ENCODE measurements at regions not wholly inside any gene's neighbourhood (a gene's known extent, or its start where the extent isn't known, plus 50 kb on each side); places are given as distances from the start of the nearest gene placed in this dataset.

GRCh38 chr5:67344870-67345269 is 148.3 kb upstream of the CD180 start:
- FAIRE-seq (no peak), DNase-seq (ENCODE audit: low read depth, low spot score) (no peak), ATAC-seq (no peak)
- Histone ChIP-seq H3K27ac (ENCODE audit: control insufficient read depth, insufficient read depth) (no peak overlapping the region), H3K4me2 (ENCODE audit: control insufficient read depth, insufficient read depth) (no peak overlapping the region), H3K36me3 (ENCODE audit: control insufficient read depth in 2 of 2, insufficient read depth in 2 of 2, low read length in 1 of 2) (no peaks in the 10 kb centered on the region), H3K4me3 (no peak overlapping the region), H3K4me1 (ENCODE audit: control insufficient read depth, insufficient read depth, low read length) (no peaks in the 10 kb centered on the region), H3K79me2 (ENCODE audit: control insufficient read depth, insufficient read depth, low read length) (no peaks in the 10 kb centered on the region), H3K9me3 (replicated peaks; ENCODE audit: control insufficient read depth, insufficient read depth, low read length) (no peaks in the 10 kb centered on the region; the same call in 2 of the 3 replicates), H3K27me3 (replicated peaks in 1 of 2; ENCODE audit: control insufficient read depth in 2 of 2, insufficient read depth in 2 of 2, low read length in 1 of 2) (no peaks in the 10 kb centered on the region), H4K20me1 (ENCODE audit: control insufficient read depth, insufficient read depth) (no peaks in the 10 kb centered on the region), H3K9ac (ENCODE audit: control insufficient read depth, insufficient read depth, low read length) (no peak overlapping the region), H2AFZ (ENCODE audit: control insufficient read depth, low read depth, low read length) (no peak overlapping the region)
- SMC1A ChIA-PET (ENCODE audit: uncharacterized antibody, unreplicated experiment) = no interaction called here
- CTCF ChIA-PET = no interaction called here
- in situ Hi-C loops (cut with MboI) (no loop called here), intact Hi-C loops (cut with micrococcal nuclease; ENCODE audit: unreplicated experiment) (no loop called here)
- TF ChIP-seq ZBTB33 (IDR thresholded peaks at IDR 0.05) (no peak), POLR2A (IDR thresholded peaks at IDR 0.05; ENCODE audit: low read depth, low read length) (no peak), JUND (IDR thresholded peaks at IDR 0.05; ENCODE audit: low read depth, low read length) (no peak), ATF2 (IDR thresholded peaks at IDR 0.05; ENCODE audit: low read length) (no peak), CBX5 (IDR thresholded peaks at IDR 0.05; ENCODE audit: low read depth) (no peak), WRNIP1 (IDR thresholded peaks at IDR 0.05; ENCODE audit: borderline replicate concordance, low read depth, low read length) (no peak), RAD51 (IDR thresholded peaks at IDR 0.05) (no peak), SRF (IDR thresholded peaks at IDR 0.05; ENCODE audit: low read depth in 2 of 2, low read length in 2 of 2) (no peak), SUZ12 (IDR thresholded peaks at IDR 0.05; ENCODE audit: unreplicated experiment) (no peak), ZNF622 (IDR thresholded peaks at IDR 0.05) (no peak), ZNF274 (IDR thresholded peaks at IDR 0.05; ENCODE audit: insufficient read depth, insufficient read length) (no peak), ZNF384 (IDR thresholded peaks at IDR 0.05; ENCODE audit: borderline replicate concordance, low read depth, low read length) (no peak), NR2F1 (conservative IDR thresholded peaks at IDR 0.05) (no peak), BCL11A (IDR thresholded peaks at IDR 0.05; ENCODE audit: low read depth, low read length) (no peak), USF2 (IDR thresholded peaks at IDR 0.05; ENCODE audit: borderline replicate concordance, low read depth, low read length) (no peak), MYB (IDR thresholded peaks at IDR 0.05; ENCODE audit: borderline replicate concordance, low read depth, low read length) (no peak)
- BruUV-seq (replicated peaks) = no TSS peak
- POLR2A ChIA-PET = no interaction called here
- RAD21 ChIA-PET (ENCODE audit: unreplicated experiment) = no interaction called here
- WGBS (ENCODE audit: insufficient coverage, insufficient replicate concordance, low lambda C conversion rate, missing lambda C conversion rate) = 46% methylated on average over 2 of the region's 2 CpGs
